A549 (cell line): ENCODE measurements at regions not wholly inside any gene's neighbourhood (a gene's known extent, or its start where the extent isn't known, plus 50 kb on each side); places are given as distances from the start of the nearest gene placed in this dataset.

Experiments used
- CBX2 ChIP-seq: fragments of 200-600 bp; sonication (generic); IDR thresholded peaks from 2 replicates; pipeline ENCODE4 v1.6.1; 2016; ENCODE audit warnings: low read depth, mild to moderate bottlenecking, borderline replicate concordance
- ESRRA ChIP-seq: fragments of 150-350 bp; IDR thresholded peaks from 2 replicates; pipeline ENCODE4 v1.6.1; 2014; ENCODE audit warnings: mild to moderate bottlenecking, low read length, borderline replicate concordance
- FOSB ChIP-seq: fragments of 250-450 bp; sonication (Bioruptor Pico); IDR thresholded peaks from 2 replicates; pipeline ENCODE4 v1.5.0; 2020; ENCODE audit warnings: mild to moderate bottlenecking, moderate library complexity
- HOXB5 ChIP-seq: fragments of 250-450 bp; sonication (Bioruptor Pico); IDR thresholded peaks from 2 replicates; pipeline ENCODE4 v1.5.0; 2020; ENCODE audit warnings: mild to moderate bottlenecking, moderate library complexity
- JUN ChIP-seq, 2 experiments: fragments of >200 bp; sonication (Bioruptor Twin); formaldehyde crosslinking; IDR thresholded peaks; 2 replicates in 1 of 2; 3 replicates in 1 of 2; pipeline ENCODE4 v1.6.1; 2016 to 2017
- JUNB ChIP-seq: fragments of >200 bp; sonication (Bioruptor Twin); formaldehyde crosslinking; IDR thresholded peaks from 2 replicates; pipeline ENCODE4 v1.6.1; 2016
- MYC ChIP-seq: IDR thresholded peaks from 2 replicates; pipeline ENCODE4 v1.6.1; 2012; ENCODE audit warnings: mild to moderate bottlenecking, inconsistent platforms, low read length, improper control_type of control experiment, borderline replicate concordance
- POLR2A ChIP-seq: IDR thresholded peaks from 2 replicates; pipeline ENCODE4 v1.6.1; 2012; ENCODE audit warnings: mild to moderate bottlenecking, low read length
- POLR2AphosphoS2 ChIP-seq: conservative IDR thresholded peaks from 2 replicates; pipeline ENCODE4 v1.6.1; 2012; ENCODE audit warnings: low read length, improper control_type of control experiment, inconsistent platforms
- SREBF2 ChIP-seq: fragments of 450-650 bp; IDR thresholded peaks from 2 replicates; pipeline ENCODE4 v1.6.1; 2014; ENCODE audit warnings: mild to moderate bottlenecking, moderate library complexity
- TF ChIP-seq, protein P1 (sequence below): fragments of >200 bp; sonication (Bioruptor Twin); formaldehyde crosslinking; IDR thresholded peaks from 3 replicates; pipeline ENCODE4 v1.5.1; 2016
- TF ChIP-seq, protein P2 (sequence below): fragments of 150-350 bp; IDR thresholded peaks from 2 replicates; pipeline ENCODE4 v1.6.1; 2014; ENCODE audit warnings: low read depth, mild to moderate bottlenecking, low read length
- TF ChIP-seq, protein P3 (sequence below): IDR thresholded peaks from 2 replicates; pipeline ENCODE4 v1.6.1; 2012
- TF ChIP-seq, protein P4 (sequence below): fragments of 200-600 bp; sonication (generic); IDR thresholded peaks from 2 replicates; pipeline ENCODE4 v1.6.1; 2016; ENCODE audit warnings: antibody characterized with exemption, mild to moderate bottlenecking, moderate library complexity

DNA sequence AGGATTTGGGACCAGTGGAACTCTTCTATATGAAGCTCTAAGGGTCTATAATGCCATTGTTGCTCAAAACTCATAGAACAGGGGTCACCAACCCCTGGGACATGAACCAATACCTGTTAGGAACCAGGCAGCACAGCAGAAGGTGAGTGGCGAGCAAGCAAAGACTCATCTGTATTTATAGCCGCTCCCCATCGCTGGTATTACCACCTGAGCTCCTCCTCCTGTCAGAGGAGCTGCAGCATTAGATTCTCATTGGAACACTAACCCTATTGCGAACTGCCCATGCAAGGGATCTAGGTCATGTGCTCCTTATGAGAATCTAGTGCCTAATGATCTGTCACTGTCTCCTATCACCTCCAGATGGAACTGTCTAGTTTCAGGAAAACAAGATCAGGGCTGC is 237.5 kb downstream of the C6orf118 start:
- TF ChIP-seq POLR2A: no peak
- TF ChIP-seq, protein P1, sequence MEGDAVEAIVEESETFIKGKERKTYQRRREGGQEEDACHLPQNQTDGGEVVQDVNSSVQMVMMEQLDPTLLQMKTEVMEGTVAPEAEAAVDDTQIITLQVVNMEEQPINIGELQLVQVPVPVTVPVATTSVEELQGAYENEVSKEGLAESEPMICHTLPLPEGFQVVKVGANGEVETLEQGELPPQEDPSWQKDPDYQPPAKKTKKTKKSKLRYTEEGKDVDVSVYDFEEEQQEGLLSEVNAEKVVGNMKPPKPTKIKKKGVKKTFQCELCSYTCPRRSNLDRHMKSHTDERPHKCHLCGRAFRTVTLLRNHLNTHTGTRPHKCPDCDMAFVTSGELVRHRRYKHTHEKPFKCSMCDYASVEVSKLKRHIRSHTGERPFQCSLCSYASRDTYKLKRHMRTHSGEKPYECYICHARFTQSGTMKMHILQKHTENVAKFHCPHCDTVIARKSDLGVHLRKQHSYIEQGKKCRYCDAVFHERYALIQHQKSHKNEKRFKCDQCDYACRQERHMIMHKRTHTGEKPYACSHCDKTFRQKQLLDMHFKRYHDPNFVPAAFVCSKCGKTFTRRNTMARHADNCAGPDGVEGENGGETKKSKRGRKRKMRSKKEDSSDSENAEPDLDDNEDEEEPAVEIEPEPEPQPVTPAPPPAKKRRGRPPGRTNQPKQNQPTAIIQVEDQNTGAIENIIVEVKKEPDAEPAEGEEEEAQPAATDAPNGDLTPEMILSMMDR: no peak
- no peak for TF ChIP-seq MYC
- TF ChIP-seq, protein P2, sequence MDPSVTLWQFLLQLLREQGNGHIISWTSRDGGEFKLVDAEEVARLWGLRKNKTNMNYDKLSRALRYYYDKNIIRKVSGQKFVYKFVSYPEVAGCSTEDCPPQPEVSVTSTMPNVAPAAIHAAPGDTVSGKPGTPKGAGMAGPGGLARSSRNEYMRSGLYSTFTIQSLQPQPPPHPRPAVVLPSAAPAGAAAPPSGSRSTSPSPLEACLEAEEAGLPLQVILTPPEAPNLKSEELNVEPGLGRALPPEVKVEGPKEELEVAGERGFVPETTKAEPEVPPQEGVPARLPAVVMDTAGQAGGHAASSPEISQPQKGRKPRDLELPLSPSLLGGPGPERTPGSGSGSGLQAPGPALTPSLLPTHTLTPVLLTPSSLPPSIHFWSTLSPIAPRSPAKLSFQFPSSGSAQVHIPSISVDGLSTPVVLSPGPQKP: no peak
- no peak for TF ChIP-seq JUN (IDR thresholded peaks at IDR 0.05)
- TF ChIP-seq, protein P3, sequence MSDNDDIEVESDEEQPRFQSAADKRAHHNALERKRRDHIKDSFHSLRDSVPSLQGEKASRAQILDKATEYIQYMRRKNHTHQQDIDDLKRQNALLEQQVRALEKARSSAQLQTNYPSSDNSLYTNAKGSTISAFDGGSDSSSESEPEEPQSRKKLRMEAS: no peak
- no peak for TF ChIP-seq SREBF2
- TF ChIP-seq JUNB: no peak
- no peak for TF ChIP-seq HOXB5
- TF ChIP-seq, protein P4, sequence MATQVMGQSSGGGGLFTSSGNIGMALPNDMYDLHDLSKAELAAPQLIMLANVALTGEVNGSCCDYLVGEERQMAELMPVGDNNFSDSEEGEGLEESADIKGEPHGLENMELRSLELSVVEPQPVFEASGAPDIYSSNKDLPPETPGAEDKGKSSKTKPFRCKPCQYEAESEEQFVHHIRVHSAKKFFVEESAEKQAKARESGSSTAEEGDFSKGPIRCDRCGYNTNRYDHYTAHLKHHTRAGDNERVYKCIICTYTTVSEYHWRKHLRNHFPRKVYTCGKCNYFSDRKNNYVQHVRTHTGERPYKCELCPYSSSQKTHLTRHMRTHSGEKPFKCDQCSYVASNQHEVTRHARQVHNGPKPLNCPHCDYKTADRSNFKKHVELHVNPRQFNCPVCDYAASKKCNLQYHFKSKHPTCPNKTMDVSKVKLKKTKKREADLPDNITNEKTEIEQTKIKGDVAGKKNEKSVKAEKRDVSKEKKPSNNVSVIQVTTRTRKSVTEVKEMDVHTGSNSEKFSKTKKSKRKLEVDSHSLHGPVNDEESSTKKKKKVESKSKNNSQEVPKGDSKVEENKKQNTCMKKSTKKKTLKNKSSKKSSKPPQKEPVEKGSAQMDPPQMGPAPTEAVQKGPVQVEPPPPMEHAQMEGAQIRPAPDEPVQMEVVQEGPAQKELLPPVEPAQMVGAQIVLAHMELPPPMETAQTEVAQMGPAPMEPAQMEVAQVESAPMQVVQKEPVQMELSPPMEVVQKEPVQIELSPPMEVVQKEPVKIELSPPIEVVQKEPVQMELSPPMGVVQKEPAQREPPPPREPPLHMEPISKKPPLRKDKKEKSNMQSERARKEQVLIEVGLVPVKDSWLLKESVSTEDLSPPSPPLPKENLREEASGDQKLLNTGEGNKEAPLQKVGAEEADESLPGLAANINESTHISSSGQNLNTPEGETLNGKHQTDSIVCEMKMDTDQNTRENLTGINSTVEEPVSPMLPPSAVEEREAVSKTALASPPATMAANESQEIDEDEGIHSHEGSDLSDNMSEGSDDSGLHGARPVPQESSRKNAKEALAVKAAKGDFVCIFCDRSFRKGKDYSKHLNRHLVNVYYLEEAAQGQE: no peak
- no peak for TF ChIP-seq CBX2
- TF ChIP-seq FOSB (CRISPR knock-in tag): no peak
- no peak for TF ChIP-seq POLR2AphosphoS2
- TF ChIP-seq ESRRA: no peak
